GM18909 (cell line): ENCODE measurements at regions not wholly inside any gene's neighbourhood (a gene's known extent, or its start where the extent isn't known, plus 50 kb on each side); places are given as distances from the start of the nearest gene placed in this dataset.

Source experiments
- ATAC-seq: cut with Tn5 transposase; IDR thresholded peaks from one replicate; pipeline ENCODE4 v1.9.1; 2021; ENCODE audit warnings: mild to moderate bottlenecking; ENCODE audit not compliant: unreplicated experiment, poor library complexity

DNA sequence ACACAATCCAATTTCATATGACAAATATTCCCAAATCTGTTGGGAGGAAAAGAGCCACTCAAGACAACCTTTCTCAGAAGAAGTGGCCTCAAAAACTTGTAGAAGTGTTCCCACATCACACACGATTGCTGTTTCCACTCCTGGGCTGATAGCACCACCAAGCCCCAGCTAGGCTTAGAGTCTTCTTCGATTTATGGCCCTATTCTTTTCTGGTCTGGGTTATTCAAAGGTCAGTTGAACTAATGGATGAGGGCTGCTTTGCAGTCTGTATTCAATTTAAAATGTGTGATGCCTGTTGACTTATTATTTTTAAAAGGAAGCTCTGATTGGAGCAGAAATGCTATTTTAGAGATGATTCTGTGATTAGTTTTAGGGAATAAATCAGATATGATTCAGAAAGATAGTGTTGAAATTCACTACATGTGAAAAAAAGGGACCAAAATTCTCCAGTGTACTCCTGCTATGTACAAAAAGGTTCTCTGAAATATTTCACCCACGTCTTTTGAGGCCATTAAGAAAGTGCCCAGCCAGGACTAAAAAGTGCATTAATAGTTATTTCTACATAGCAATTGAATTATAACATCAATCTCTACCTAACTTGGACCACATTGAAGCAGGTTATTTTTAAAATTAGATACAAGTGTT is 57.3 kb upstream of the SPON1 start:
- ATAC-seq = no peak

GRCh38 chr11:13907678-13908077 is 54.8 kb upstream of the SPON1 start:
- ATAC-seq = no peak

DNA sequence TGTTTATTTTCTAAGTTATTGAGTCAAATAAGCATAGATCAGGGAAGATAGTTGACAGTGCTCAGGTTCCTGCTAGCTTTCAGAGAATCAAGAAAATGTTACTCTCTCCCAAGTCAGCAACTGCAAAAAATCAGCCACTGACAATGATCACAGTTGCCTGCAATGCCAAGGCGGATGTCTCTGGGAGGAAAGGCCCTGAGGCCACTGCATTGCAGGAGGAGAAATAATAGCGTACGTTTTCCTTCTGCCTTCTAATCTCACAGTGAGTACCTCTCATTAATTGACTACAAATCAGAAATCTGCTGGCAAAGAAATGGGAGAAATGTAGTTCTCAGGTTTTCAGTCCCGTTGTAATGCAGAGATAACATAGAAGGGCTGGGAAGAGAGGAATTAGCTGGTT is 54.0 kb upstream of the SPON1 start:
- no peak for ATAC-seq
